Fibroblast of mammary gland (primary cell): ENCODE measurements at regions not wholly inside any gene's neighbourhood (a gene's known extent, or its start where the extent isn't known, plus 50 kb on each side); places are given as distances from the start of the nearest gene placed in this dataset.
A peak's percentile ranks its signal among the peaks of the same experiment; 100 is the strongest.

Experiments used
- DNase-seq: peaks from one replicate; pipeline ENCODE4 v3.0.0-alpha.2; 2010; ENCODE audit warnings: low read depth
- H3K4me3 ChIP-seq: 2 replicates; pipeline ENCODE4 v1.5.1; 2011; ENCODE audit warnings: low read depth, mild to moderate bottlenecking, low read length, moderate library complexity; ENCODE audit not compliant: control insufficient read depth
- TF ChIP-seq, protein P1 (sequence below): conservative IDR thresholded peaks from 2 replicates; pipeline ENCODE4 v1.5.1; 2011; ENCODE audit warnings: low read depth, low read length, inconsistent platforms; ENCODE audit not compliant: control insufficient read depth, insufficient read depth

DNA sequence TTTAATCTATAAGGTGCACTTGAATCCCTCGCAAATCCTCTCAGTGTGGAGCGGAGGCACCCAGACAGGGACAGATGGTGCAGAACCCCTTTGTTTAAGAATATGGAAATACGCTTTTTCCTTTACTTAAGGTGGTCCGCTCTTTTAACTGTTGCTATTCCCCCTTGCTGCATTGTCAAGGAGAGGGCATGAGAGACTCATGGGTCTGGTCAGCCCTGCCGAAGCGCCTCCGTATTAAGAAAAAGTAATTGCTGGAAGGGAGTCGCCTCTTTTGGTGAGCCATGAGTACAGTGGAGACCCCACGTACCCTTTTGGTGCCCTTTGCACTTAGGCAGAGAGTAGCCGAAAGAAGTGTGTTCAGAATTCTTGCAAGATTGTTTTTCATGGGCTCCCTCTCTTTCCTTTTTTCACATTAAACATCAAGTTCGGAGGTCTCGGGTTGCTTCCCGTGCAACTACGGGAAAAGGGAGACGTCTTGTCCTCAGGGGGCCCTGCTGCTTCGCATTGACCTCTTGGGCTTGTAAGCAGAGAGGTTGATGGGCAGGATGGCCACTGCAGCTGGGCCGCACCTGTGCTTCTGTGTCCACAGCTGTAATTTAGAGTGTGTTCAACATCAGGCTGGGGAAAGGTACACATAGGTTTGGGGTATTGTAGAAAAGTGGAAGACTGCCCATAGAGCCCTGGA lies 109.6 kb downstream of the SPRY1 start:
- H3K4me3 ChIP-seq, result peak overlapping the region; percentile 62
- TF ChIP-seq, protein P1, sequence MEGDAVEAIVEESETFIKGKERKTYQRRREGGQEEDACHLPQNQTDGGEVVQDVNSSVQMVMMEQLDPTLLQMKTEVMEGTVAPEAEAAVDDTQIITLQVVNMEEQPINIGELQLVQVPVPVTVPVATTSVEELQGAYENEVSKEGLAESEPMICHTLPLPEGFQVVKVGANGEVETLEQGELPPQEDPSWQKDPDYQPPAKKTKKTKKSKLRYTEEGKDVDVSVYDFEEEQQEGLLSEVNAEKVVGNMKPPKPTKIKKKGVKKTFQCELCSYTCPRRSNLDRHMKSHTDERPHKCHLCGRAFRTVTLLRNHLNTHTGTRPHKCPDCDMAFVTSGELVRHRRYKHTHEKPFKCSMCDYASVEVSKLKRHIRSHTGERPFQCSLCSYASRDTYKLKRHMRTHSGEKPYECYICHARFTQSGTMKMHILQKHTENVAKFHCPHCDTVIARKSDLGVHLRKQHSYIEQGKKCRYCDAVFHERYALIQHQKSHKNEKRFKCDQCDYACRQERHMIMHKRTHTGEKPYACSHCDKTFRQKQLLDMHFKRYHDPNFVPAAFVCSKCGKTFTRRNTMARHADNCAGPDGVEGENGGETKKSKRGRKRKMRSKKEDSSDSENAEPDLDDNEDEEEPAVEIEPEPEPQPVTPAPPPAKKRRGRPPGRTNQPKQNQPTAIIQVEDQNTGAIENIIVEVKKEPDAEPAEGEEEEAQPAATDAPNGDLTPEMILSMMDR, result no peak
- no peak for DNase-seq

DNA sequence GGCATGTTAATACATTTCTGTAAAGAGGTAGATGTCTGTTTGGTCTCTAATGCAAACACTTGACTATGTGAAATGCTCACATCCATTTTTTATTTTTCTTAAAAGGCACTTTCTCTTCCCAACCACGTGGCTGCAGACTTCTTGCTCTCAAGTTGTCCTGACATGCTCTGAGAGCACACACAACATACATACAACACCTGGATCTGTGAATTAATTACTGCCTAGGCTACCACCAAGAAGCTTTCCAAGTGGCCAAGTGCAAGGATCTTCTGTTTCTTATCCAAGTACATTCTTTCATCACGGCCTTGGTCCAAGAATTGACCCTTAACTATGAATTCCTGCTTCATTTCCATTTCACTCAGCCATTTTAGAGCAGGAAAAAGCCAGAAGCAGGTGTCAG lies 110.8 kb downstream of the SPRY1 start:
- no peak for DNase-seq
- TF ChIP-seq, protein P1, result no peak
- no peak overlapping the region for H3K4me3 ChIP-seq

DNA sequence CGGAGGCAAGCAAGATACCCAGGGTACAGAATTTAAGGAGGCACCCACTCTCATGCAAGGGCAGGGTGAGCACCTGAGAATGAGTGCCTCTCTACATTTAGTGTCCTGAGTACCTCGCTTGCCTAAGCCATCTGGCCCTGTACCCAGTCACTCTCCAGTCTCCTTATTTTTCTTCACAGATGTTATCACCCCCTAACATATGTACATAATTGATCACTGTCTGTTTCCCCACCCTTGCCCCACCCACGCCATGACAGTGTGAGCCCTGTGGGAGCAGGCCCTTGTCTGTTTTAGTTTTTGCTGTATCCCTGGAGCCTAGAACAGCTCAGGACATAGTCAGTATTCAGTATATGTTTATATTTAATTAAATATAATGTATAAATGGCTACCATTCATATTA lies 113.6 kb downstream of the SPRY1 start:
- no peak for DNase-seq
- TF ChIP-seq, protein P1, result no peak

DNA sequence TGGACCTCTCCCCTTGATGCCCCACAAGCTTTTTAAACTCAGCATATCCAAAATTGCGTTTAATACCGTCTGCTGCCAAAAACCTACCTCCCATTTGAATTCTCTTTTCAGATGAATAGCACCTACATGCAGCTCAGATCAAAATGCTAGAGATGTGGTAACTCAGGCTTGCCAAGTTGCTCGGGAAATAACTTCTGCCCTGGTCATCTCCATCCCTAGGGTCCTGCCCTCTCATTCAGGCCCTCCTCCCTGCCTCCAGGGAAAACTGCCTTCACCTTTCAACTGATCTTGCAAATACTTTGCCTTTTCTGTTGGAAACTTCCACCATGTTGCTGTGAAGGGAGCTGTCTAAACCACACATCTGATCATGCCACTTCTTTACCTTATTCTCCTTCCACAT lies 114.1 kb downstream of the SPRY1 start:
- no peak for DNase-seq
- TF ChIP-seq, protein P1, result no peak

More for the DNA sequence above, 113.6 kb downstream of the SPRY1 start:
- no peak overlapping the region for H3K4me3 ChIP-seq

DNA sequence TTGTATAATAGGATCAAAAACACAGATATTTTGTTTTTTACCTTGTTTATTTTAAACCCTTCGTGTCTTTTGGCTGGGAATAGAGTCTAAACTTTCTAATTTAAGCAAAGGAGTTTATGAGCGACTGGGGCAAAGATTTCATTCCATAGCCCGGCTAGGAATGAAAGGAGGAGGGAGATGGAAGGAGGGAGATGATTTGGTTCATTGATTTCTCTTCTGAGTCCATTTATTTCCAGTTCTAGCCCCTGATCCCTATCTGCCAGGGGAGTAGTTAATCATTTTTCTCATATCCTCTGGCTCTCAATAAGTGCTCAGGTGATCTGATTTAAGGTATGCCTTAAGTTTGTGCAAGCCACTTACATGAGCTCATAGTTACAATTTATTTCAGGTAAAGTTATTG lies 120.0 kb downstream of the SPRY1 start:
- DNase-seq, result no peak
- no peak overlapping the region for H3K4me3 ChIP-seq
- TF ChIP-seq, protein P1, result no peak

More for the DNA sequence above, 114.1 kb downstream of the SPRY1 start:
- no peak overlapping the region for H3K4me3 ChIP-seq

DNA sequence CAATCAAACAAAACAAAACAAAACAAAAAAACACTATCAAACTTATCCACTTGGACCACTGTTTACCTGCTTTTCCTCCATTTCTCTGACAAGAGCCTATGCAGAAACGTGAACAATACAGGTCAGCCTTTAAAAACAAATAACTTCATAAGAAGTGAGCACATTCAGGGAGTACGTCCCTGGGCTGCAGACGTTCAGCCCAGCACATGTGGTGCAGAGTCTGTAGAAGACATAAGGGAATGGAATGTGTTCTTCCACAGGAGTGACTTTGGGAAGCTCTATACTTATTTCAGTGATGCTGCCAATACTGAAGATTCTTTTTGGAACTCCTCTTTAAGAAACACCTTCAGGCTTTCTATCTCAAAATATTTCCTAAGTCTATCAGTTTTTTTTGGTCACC lies 120.6 kb downstream of the SPRY1 start:
- DNase-seq, result no peak
- no peak overlapping the region for H3K4me3 ChIP-seq
- TF ChIP-seq, protein P1, result no peak
